CD4-positive, CD25-positive, alpha-beta regulatory T cell (primary cell): ENCODE measurements at regions not wholly inside any gene's neighbourhood (a gene's known extent, or its start where the extent isn't known, plus 50 kb on each side); places are given as distances from the start of the nearest gene placed in this dataset.

Experiments
- ATAC-seq, 2 donors: fragments of 150-1000 bp; cut with Tn5 transposase; one replicate each; pipeline ENCODE4 v1.10.0; 2021; ENCODE audit warnings: low read depth in 2 of 2, moderate number of reproducible peaks in 2 of 2, moderate library complexity in 1 of 2
- DNase-seq, 3 donors: peaks; one replicate each; pipeline versions ENCODE4 v3.0.0 to v3.0.0-alpha.2; 2012 to 2022; ENCODE audit warnings: mixed read lengths in 1 of 3
- H3K27ac ChIP-seq: one replicate; pipeline ENCODE4 v1.7.0; 2013; ENCODE audit warnings: mild to moderate bottlenecking, low read length; ENCODE audit not compliant: insufficient read depth, poor library complexity, severe bottlenecking
- H3K27me3 ChIP-seq: one replicate; pipeline ENCODE4 v1.7.0; 2013; ENCODE audit warnings: low read length; ENCODE audit not compliant: control insufficient read depth, insufficient read depth
- H3K36me3 ChIP-seq: one replicate; pipeline ENCODE4 v1.7.0; 2013; ENCODE audit warnings: mild to moderate bottlenecking, low read length, moderate library complexity; ENCODE audit not compliant: control insufficient read depth, insufficient read depth
- H3K4me1 ChIP-seq: 2 replicates; pipeline ENCODE4 v1.7.0; 2013; ENCODE audit warnings: mild to moderate bottlenecking, low read length; ENCODE audit not compliant: insufficient read depth, control insufficient read depth, poor library complexity, severe bottlenecking
- H3K4me3 ChIP-seq: one replicate; pipeline ENCODE4 v1.7.0; 2013; ENCODE audit warnings: low read depth, mild to moderate bottlenecking, low read length, moderate library complexity
- H3K9me3 ChIP-seq, 2 experiments: 1 replicate in 1 of 2; 2 replicates in 1 of 2; pipeline ENCODE4 v1.7.0; 2013; ENCODE audit warnings: low read length in 2 of 2, mild to moderate bottlenecking in 1 of 2, moderate library complexity in 1 of 2; ENCODE audit not compliant: control insufficient read depth in 2 of 2
- H3K27ac Mint-ChIP-seq, 3 donors: one replicate each; pipeline ENCODE4 v1.8.0; 2020 to 2022; ENCODE audit warnings: mild to moderate bottlenecking in 3 of 3, mixed read lengths in 3 of 3, moderate library complexity in 2 of 3
- H3K27me3 Mint-ChIP-seq: one replicate; pipeline ENCODE4 v1.8.0; 2022; ENCODE audit warnings: mild to moderate bottlenecking, mixed read lengths
- H3K36me3 Mint-ChIP-seq: one replicate; pipeline ENCODE4 v1.8.0; 2020; ENCODE audit warnings: mixed read lengths
- H3K4me1 Mint-ChIP-seq, 4 donors: one replicate each; pipeline ENCODE4 v1.8.0; 2020 to 2022; ENCODE audit warnings: mixed read lengths in 4 of 4, mild to moderate bottlenecking in 1 of 4
- H3K4me3 Mint-ChIP-seq, 4 donors: one replicate each; pipeline ENCODE4 v1.8.0; 2020 to 2022; ENCODE audit warnings: mild to moderate bottlenecking in 4 of 4, mixed read lengths in 4 of 4, moderate library complexity in 3 of 4
- H3K9me3 Mint-ChIP-seq, 7 donors: one replicate each; pipeline ENCODE4 v1.8.0; 2020 to 2022; ENCODE audit warnings: mixed read lengths in 7 of 7, mild to moderate bottlenecking in 3 of 7, moderate library complexity in 2 of 7

GRCh38 chr13:29683041-29683440 is 87.6 kb upstream of the SLC7A1 start:
- Histone ChIP-seq H3K27ac (no peak overlapping the region), H3K36me3 (no peaks in the 10 kb centered on the region), H3K9me3 (peaks cover 0 to 3% of the 10 kb centered on the region in 2 experiments), H3K4me1 (no peaks in the 10 kb centered on the region), H3K27me3 (peaks cover 12% of the 10 kb centered on the region), H3K4me3 (no peak overlapping the region)
- peaks cover 36% of the 10 kb centered on the region for H3K27me3 Mint-ChIP-seq
- no peak for ATAC-seq
- peaks cover 0 to 4% (median 0%) of the 10 kb centered on the region in 7 donors for H3K9me3 Mint-ChIP-seq
- H3K4me1 Mint-ChIP-seq, result no peaks in the 10 kb centered on the region
- no peaks in the 10 kb centered on the region for H3K36me3 Mint-ChIP-seq
- DNase-seq, result no peak
- H3K4me3 Mint-ChIP-seq, result no peak overlapping the region
- no peak overlapping the region for H3K27ac Mint-ChIP-seq

- H3K4me3 Mint-ChIP-seq, result no peak overlapping the region
- no peak for ATAC-seq
- H3K4me3 ChIP-seq, result no peak overlapping the region
These were observed 86.4 kb upstream of the SLC7A1 start for GRCh38 chr13:29681864-29682263.

GRCh38 chr13:29679396-29680053 is 84.0 kb upstream of the SLC7A1 start:
- peaks cover 0 to 3% of the 10 kb centered on the region in 2 experiments for H3K9me3 ChIP-seq
- peaks cover 3% of the 10 kb centered on the region for H3K27me3 ChIP-seq
- no peaks in the 10 kb centered on the region for H3K4me1 Mint-ChIP-seq
- no peaks in the 10 kb centered on the region for H3K4me1 ChIP-seq
- H3K27ac Mint-ChIP-seq, result no peak overlapping the region
- ATAC-seq (no peak), DNase-seq (no peak)
- peaks cover 30% of the 10 kb centered on the region for H3K27me3 Mint-ChIP-seq
- no peaks in the 10 kb centered on the region for H3K36me3 Mint-ChIP-seq
- H3K9me3 Mint-ChIP-seq, result peaks cover 0 to 4% (median 0%) of the 10 kb centered on the region in 7 donors
- H3K27ac ChIP-seq, result no peak overlapping the region
- H3K4me3 ChIP-seq, result no peak overlapping the region
- H3K36me3 ChIP-seq, result no peaks in the 10 kb centered on the region
- no peak overlapping the region for H3K4me3 Mint-ChIP-seq

More at GRCh38 chr13:29681864-29682263, 86.4 kb upstream of the SLC7A1 start:
- H3K27me3 ChIP-seq, result peaks cover 10% of the 10 kb centered on the region
- no peaks in the 10 kb centered on the region for H3K4me1 Mint-ChIP-seq
- DNase-seq, result no peak
- H3K36me3 Mint-ChIP-seq, result no peaks in the 10 kb centered on the region
- peaks cover 0 to 4% (median 0%) of the 10 kb centered on the region in 7 donors for H3K9me3 Mint-ChIP-seq
- H3K27me3 Mint-ChIP-seq, result peaks cover 36% of the 10 kb centered on the region
- no peaks in the 10 kb centered on the region for H3K36me3 ChIP-seq
- peaks cover 0 to 3% of the 10 kb centered on the region in 2 experiments for H3K9me3 ChIP-seq
- no peak overlapping the region for H3K27ac ChIP-seq
- H3K27ac Mint-ChIP-seq, result no peak overlapping the region
- H3K4me1 ChIP-seq, result no peaks in the 10 kb centered on the region

GRCh38 chr13:29677627-29678026 is 82.1 kb upstream of the SLC7A1 start:
- H3K36me3 Mint-ChIP-seq, result no peaks in the 10 kb centered on the region
- H3K27me3 ChIP-seq, result peaks cover 3% of the 10 kb centered on the region
- no peak overlapping the region for H3K27ac ChIP-seq
- no peak overlapping the region for H3K4me3 Mint-ChIP-seq
- H3K27me3 Mint-ChIP-seq, result peaks cover 25% of the 10 kb centered on the region
- no peak overlapping the region for H3K27ac Mint-ChIP-seq
- H3K9me3 ChIP-seq, result no peaks in the 10 kb centered on the region
- peaks cover 0 to 5% (median 0%) of the 10 kb centered on the region in 7 donors for H3K9me3 Mint-ChIP-seq
- no peaks in the 10 kb centered on the region for H3K4me1 ChIP-seq
- no peak overlapping the region for H3K4me3 ChIP-seq
- H3K36me3 ChIP-seq, result no peaks in the 10 kb centered on the region
- H3K4me1 Mint-ChIP-seq, result no peaks in the 10 kb centered on the region
- DNase-seq (no peak), ATAC-seq (no peak)

GRCh38 chr13:29676941-29677452 is 81.5 kb upstream of the SLC7A1 start:
- H3K36me3 Mint-ChIP-seq, result no peaks in the 10 kb centered on the region
- Histone ChIP-seq H3K27ac (no peak overlapping the region), H3K4me3 (no peak overlapping the region), H3K36me3 (no peaks in the 10 kb centered on the region), H3K4me1 (no peaks in the 10 kb centered on the region), H3K9me3 (no peaks in the 10 kb centered on the region), H3K27me3 (peaks cover 3% of the 10 kb centered on the region)
- peaks cover 20% of the 10 kb centered on the region for H3K27me3 Mint-ChIP-seq
- no peak for DNase-seq
- no peak overlapping the region for H3K27ac Mint-ChIP-seq
- no peaks in the 10 kb centered on the region for H3K4me1 Mint-ChIP-seq
- peaks cover 0 to 5% (median 0%) of the 10 kb centered on the region in 7 donors for H3K9me3 Mint-ChIP-seq
- ATAC-seq, result no peak
- no peak overlapping the region for H3K4me3 Mint-ChIP-seq

GRCh38 chr13:29676535-29676934 is 81.0 kb upstream of the SLC7A1 start:
- Histone ChIP-seq H3K27ac (no peak overlapping the region), H3K4me3 (no peak overlapping the region), H3K36me3 (no peaks in the 10 kb centered on the region), H3K4me1 (no peaks in the 10 kb centered on the region), H3K9me3 (no peaks in the 10 kb centered on the region), H3K27me3 (peaks cover 3% of the 10 kb centered on the region)
- no peaks in the 10 kb centered on the region for H3K4me1 Mint-ChIP-seq
- peaks cover 17% of the 10 kb centered on the region for H3K27me3 Mint-ChIP-seq
- no peak overlapping the region for H3K4me3 Mint-ChIP-seq
- DNase-seq, result no peak
- ATAC-seq, result no peak
- no peaks in the 10 kb centered on the region for H3K36me3 Mint-ChIP-seq
- peaks cover 0 to 5% (median 1%) of the 10 kb centered on the region in 7 donors for H3K9me3 Mint-ChIP-seq
- H3K27ac Mint-ChIP-seq, result no peak overlapping the region

- H3K9me3 ChIP-seq, result no peaks in the 10 kb centered on the region
- ATAC-seq, result no peak
- Mint-ChIP-seq H3K27me3 (peaks cover 7% of the 10 kb centered on the region), H3K27ac (no peak overlapping the region), H3K4me1 (no peaks in the 10 kb centered on the region), H3K4me3 (no peak overlapping the region), H3K9me3 (peaks cover 0 to 5% (median 0%) of the 10 kb centered on the region in 7 donors), H3K36me3 (no peaks in the 10 kb centered on the region)
- no peaks in the 10 kb centered on the region for H3K36me3 ChIP-seq
- H3K4me1 ChIP-seq, result no peaks in the 10 kb centered on the region
- DNase-seq, result no peak
- H3K27me3 ChIP-seq, result no peaks in the 10 kb centered on the region
- no peak overlapping the region for H3K4me3 ChIP-seq
- H3K27ac ChIP-seq, result no peak overlapping the region
These were observed 79.0 kb upstream of the SLC7A1 start for GRCh38 chr13:29674532-29674931.

DNA sequence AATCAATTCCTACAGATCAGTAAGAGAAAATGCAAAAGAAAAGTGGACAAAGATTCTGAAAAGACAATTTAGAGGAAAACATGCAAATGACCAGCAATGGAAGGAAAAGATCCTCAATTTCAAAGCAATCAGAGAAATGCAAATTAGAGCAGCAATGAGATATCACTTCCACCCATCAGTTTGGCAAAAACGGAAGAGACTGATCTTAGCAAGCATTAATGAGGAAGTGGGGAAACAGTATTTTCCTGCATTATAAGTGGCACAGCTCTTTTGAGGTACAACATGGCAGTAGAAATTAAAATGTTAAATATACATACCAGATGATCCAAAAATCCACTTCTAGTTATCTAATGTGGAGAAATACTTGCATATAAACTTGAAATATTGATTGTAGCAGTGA is 69.1 kb upstream of the SLC7A1 start:
- no peak for ATAC-seq

More for the DNA sequence above, 69.1 kb upstream of the SLC7A1 start:
- H3K27ac Mint-ChIP-seq, result no peak overlapping the region
- H3K9me3 Mint-ChIP-seq, result peaks cover 7 to 45% (median 10%) of the 10 kb centered on the region in 7 donors
- DNase-seq, result no peak
- peaks cover 4% of the 10 kb centered on the region for H3K27me3 ChIP-seq
- H3K4me3 Mint-ChIP-seq, result no peak overlapping the region
- H3K36me3 Mint-ChIP-seq, result peaks cover 6% of the 10 kb centered on the region
- H3K9me3 ChIP-seq, result peaks cover 5 to 19% of the 10 kb centered on the region in 2 experiments
- no peak overlapping the region for H3K27ac ChIP-seq
- H3K36me3 ChIP-seq, result no peaks in the 10 kb centered on the region
- peaks cover 0 to 3% (median 0%) of the 10 kb centered on the region in 4 donors for H3K4me1 Mint-ChIP-seq
- H3K27me3 Mint-ChIP-seq, result peaks cover 26% of the 10 kb centered on the region
- H3K4me1 ChIP-seq, result no peaks in the 10 kb centered on the region
- H3K4me3 ChIP-seq, result no peak overlapping the region
